ENCODE measurements at regions not wholly inside any gene's neighbourhood (a gene's known extent, or its start where the extent isn't known, plus 50 kb on each side); places are given as distances from the start of the nearest gene placed in this dataset.
"Not testable (repeated sequence)": the region's sequence is repeated elsewhere in the genome, so short reads cannot be mapped to it uniquely, and the experiment has no call there.

- H3K27me3 Mint-ChIP-seq = no peaks in the 10 kb centered on the region
- DNase-seq (no peak), ATAC-seq (no peak)
- H3K4me3 Mint-ChIP-seq = no peak overlapping the region
- no peaks in the 10 kb centered on the region for H3K4me1 Mint-ChIP-seq
- peaks cover 2% of the 10 kb centered on the region for H3K36me3 Mint-ChIP-seq (ENCODE audit: low read depth)
- H3K9me3 ChIP-seq (ENCODE audit: control insufficient read depth, low read length, poor library complexity, severe bottlenecking) = no peaks in the 10 kb centered on the region
- no peak overlapping the region for H3K27ac Mint-ChIP-seq
Observed at GRCh38 chr4:189835505-189835904, 105.2 kb upstream of the FRG1 start.

- H3K4me3 Mint-ChIP-seq = no peak overlapping the region
- ATAC-seq (no peak), DNase-seq (no peak)
Observed at GRCh38 chr4:189837471-189837870, 103.2 kb upstream of the FRG1 start.

GRCh38 chr4:189838821-189839497 is 101.7 kb upstream of the FRG1 start:
- no peaks in the 10 kb centered on the region for H3K9me3 ChIP-seq (ENCODE audit: control insufficient read depth, low read length, poor library complexity, severe bottlenecking)
- ATAC-seq (no peak), DNase-seq (no peak)
- Mint-ChIP-seq H3K36me3 (ENCODE audit: low read depth) (no peaks in the 10 kb centered on the region), H3K4me3 (no peak overlapping the region), H3K4me1 (no peaks in the 10 kb centered on the region), H3K27me3 (no peaks in the 10 kb centered on the region), H3K27ac (no peak overlapping the region)

More at GRCh38 chr4:189837471-189837870, 103.2 kb upstream of the FRG1 start:
- H3K9me3 ChIP-seq (ENCODE audit: control insufficient read depth, low read length, poor library complexity, severe bottlenecking) = no peaks in the 10 kb centered on the region
- H3K27me3 Mint-ChIP-seq = no peaks in the 10 kb centered on the region
- H3K36me3 Mint-ChIP-seq (ENCODE audit: low read depth) = no peaks in the 10 kb centered on the region
- H3K4me1 Mint-ChIP-seq = no peaks in the 10 kb centered on the region
- H3K27ac Mint-ChIP-seq = no peak overlapping the region

DNA sequence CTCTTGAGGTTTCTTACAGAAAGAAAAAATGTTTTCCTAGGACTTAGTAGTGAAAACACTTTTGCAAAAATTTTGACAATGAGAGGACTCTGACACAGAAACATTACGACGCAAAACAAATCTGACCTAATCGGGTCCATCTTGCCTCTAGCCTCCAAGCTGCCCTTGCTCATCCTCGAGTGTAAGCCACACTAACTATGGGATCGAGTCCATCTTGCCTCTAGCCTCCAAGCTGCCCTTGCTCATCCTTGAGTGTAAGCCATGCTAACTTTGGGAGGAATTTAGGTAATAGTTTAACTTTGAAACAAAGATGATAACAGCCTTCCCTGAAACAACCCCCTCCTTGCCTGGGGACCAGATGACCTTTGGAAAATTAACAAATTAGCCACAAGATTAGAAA is 100.3 kb upstream of the FRG1 start:
- DNase-seq = no peak
- Mint-ChIP-seq H3K27me3 (no peaks in the 10 kb centered on the region), H3K4me1 (no peaks in the 10 kb centered on the region), H3K36me3 (ENCODE audit: low read depth) (no peaks in the 10 kb centered on the region), H3K4me3 (no peak overlapping the region), H3K27ac (no peak overlapping the region)
- no peaks in the 10 kb centered on the region for H3K9me3 ChIP-seq (ENCODE audit: control insufficient read depth, low read length, poor library complexity, severe bottlenecking)
- ATAC-seq = no peak

DNA sequence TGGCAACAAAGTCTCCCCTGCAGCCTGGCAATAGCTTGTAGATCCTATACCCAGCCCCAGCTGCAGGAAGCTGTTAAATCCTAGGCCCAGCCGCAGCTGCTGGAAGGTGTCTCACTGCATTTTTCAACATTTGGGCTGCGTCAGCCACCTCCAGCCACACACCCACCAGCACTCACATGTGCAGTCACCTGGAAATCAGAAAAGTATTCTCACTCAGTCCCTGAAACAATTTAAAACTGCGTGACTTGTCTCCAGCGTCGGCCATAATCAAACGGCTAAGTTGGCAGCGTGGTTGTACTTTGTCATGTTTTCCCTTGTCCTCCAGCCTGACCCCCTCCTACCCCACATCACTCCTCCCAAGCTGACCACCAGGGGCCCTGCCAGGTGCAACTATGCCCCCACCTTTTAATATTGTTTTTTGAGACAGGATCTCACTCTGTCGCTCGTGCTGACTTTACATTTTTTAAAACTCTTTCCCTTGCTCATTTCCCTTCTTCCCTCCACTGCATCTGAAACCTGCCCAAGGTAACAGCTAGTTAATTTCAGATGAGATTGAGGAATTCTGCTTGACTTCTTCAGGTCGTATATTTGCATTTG is 97.2 kb upstream of the FRG1 start:
- ATAC-seq (no peak), DNase-seq (no peak)
- Mint-ChIP-seq H3K4me1 (no peaks in the 10 kb centered on the region), H3K27ac (no peak overlapping the region), H3K27me3 (no peaks in the 10 kb centered on the region), H3K4me3 (no peak overlapping the region), H3K36me3 (ENCODE audit: low read depth) (no peaks in the 10 kb centered on the region)
- H3K9me3 ChIP-seq (ENCODE audit: control insufficient read depth, low read length, poor library complexity, severe bottlenecking) = no peaks in the 10 kb centered on the region

DNA sequence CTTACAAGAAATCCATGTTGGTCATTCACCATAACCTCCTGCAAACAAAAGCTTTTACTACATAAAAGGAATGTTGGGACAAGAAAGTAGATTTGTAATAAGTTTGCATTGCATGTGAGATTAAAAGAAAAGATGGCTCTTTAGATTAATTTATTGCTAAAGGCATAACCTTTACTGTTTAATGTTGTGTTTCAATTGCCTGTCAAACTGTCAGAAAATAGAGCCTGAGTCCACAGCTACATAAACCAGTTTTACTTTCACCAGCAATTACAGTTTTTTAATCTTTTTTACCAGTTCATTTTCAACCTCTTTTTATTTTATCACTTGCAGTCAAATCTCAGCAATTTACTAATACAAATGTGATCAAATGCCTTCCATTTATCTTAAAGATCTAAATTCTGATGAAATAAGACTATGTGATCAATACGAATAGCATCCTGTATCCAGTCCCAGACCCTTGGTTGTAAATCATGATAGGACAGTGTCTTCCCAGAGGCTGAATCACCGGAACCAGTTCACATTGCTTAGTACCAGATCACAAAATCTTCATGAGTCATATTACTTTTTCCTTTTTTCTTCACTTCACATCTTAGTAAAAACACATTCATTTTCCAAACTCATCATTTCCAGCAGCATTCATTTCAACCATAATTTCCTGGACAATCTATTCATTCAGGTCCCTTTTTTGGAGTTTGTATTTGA is 95.4 kb upstream of the FRG1 start:
- H3K9me3 ChIP-seq (ENCODE audit: control insufficient read depth, low read length, poor library complexity, severe bottlenecking) = no peaks in the 10 kb centered on the region
- no peak overlapping the region for H3K27ac Mint-ChIP-seq
- no peaks in the 10 kb centered on the region for H3K27me3 Mint-ChIP-seq
- no peaks in the 10 kb centered on the region for H3K4me1 Mint-ChIP-seq
- no peak overlapping the region for H3K4me3 Mint-ChIP-seq
- ATAC-seq = no peak
- DNase-seq = no peak
- H3K36me3 Mint-ChIP-seq (ENCODE audit: low read depth) = no peaks in the 10 kb centered on the region

DNA sequence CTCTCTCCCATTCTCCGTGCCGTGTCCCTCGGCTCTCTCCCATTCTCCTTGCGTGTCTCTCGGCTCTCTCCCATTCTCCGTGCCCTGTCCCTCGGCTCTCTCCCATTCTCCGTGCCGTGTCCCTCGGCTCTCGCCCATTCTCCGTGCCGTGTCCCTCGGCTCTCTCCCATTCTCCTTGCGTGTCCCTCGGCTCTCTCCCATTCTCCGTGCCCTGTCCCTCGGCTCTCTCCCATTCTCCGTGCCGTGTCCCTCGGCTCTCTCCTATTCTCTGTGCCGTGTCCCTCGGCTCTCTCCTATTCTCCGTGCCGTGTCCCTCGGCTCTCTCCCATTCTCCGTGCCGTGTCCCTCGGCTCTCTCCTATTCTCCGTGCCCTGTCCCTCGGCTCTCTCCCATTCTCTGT is 94.6 kb upstream of the FRG1 start:
- H3K27ac Mint-ChIP-seq; DNase-seq; H3K36me3 Mint-ChIP-seq (ENCODE audit: low read depth); ATAC-seq; H3K27me3 Mint-ChIP-seq; H3K4me3 Mint-ChIP-seq; H3K4me1 Mint-ChIP-seq; H3K9me3 ChIP-seq (ENCODE audit: control insufficient read depth, low read length, poor library complexity, severe bottlenecking): not testable (repeated sequence)

DNA sequence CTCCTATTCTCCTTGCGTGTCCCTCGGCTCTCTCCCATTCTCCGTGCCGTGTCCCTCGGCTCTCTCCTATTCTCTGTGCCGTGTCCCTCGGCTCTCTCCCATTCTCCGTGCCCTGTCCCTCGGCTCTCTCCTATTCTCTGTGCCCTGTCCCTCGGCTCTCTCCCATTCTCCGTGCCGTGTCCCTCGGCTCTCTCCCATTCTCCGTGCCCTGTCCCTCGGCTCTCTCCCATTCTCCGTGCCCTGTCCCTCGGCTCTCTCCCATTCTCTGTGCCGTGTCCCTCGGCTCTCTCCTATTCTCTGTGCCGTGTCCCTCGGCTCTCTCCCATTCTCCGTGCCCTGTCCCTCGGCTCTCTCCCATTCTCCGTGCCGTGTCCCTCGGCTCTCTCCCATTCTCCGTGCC is 94.1 kb upstream of the FRG1 start:
- DNase-seq; ATAC-seq; H3K27ac Mint-ChIP-seq; H3K4me1 Mint-ChIP-seq; H3K36me3 Mint-ChIP-seq (ENCODE audit: low read depth); H3K27me3 Mint-ChIP-seq; H3K4me3 Mint-ChIP-seq; H3K9me3 ChIP-seq (ENCODE audit: control insufficient read depth, low read length, poor library complexity, severe bottlenecking): not testable (repeated sequence)

DNA sequence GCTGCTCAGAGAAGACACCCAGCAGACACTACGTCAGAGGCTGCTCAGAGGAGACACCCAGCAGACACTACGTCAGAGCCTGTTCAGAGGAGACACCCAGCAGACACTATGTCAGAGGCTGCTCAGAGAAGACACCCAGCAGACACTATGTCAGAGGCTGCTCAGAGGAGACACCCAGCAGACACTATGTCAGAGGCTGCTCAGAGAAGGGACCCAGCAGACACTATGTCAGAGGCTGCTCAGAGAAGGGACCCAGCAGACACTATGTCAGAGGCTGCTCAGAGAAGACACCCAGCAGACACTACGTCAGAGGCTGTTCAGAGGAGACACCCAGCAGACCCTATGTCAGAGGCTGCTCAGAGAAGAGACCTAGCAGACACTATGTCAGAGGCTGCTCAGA is 92.0 kb upstream of the FRG1 start:
- not testable (repeated sequence) for H3K36me3 Mint-ChIP-seq (ENCODE audit: low read depth); H3K27ac Mint-ChIP-seq; ATAC-seq; DNase-seq; H3K4me1 Mint-ChIP-seq; H3K9me3 ChIP-seq (ENCODE audit: control insufficient read depth, low read length, poor library complexity, severe bottlenecking); H3K4me3 Mint-ChIP-seq; H3K27me3 Mint-ChIP-seq

GRCh38 chr4:189850239-189850856 is 90.3 kb upstream of the FRG1 start:
- no peak overlapping the region for H3K4me3 Mint-ChIP-seq
- H3K27ac Mint-ChIP-seq = no peak overlapping the region
- no peaks in the 10 kb centered on the region for H3K27me3 Mint-ChIP-seq
- H3K9me3 ChIP-seq (ENCODE audit: control insufficient read depth, low read length, poor library complexity, severe bottlenecking) = no peaks in the 10 kb centered on the region
- no peaks in the 10 kb centered on the region for H3K36me3 Mint-ChIP-seq (ENCODE audit: low read depth)
- DNase-seq = no peak
- no peaks in the 10 kb centered on the region for H3K4me1 Mint-ChIP-seq
- ATAC-seq = no peak

DNA sequence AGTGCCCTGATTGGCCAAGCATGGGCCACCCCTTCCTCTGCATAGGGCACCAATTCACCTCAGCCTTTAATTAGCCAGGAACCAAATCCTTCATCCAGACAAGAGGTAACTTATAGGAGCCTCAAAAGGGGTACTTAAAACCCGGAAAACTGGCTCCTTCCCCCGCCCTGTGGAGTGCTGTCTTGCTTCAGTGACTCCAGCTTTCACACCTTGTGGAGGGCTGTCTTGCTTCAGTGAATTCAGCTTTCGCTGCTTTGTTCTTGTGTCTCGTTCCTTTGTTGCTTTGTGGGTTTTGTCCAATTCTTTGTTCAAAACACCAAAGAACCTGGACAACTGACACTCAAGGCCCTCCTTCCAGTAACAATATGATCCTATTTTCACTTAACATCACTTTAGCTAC is 82.2 kb upstream of the FRG1 start:
- no peaks in the 10 kb centered on the region for H3K9me3 ChIP-seq (ENCODE audit: control insufficient read depth, low read length, poor library complexity, severe bottlenecking)
- H3K36me3 Mint-ChIP-seq (ENCODE audit: low read depth) = peaks cover 3% of the 10 kb centered on the region
- H3K4me3 Mint-ChIP-seq = no peak overlapping the region
- no peaks in the 10 kb centered on the region for H3K27me3 Mint-ChIP-seq
- DNase-seq (no peak), ATAC-seq (no peak)
- H3K4me1 Mint-ChIP-seq = no peaks in the 10 kb centered on the region
- H3K27ac Mint-ChIP-seq = no peak overlapping the region

DNA sequence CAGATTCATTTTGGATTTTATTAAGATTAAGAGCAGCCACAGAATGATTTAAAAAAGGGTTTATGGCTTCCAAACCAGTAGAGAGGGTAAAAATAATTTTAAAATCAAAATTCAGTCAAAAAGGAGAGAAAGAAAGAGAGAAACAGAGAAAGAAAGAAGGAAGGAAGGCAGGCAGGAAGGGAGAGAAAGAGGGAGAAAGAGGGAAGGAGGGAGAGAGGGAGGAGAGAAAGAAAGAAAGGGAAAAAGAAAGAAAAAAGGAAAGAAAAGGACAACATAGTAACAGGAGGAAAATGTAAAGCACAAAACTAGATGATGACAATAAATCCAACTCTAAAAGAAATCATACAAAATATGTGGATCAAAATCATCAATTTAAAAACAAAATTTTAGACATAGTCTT is 79.6 kb upstream of the FRG1 start:
- DNase-seq = no peak
- no peaks in the 10 kb centered on the region for H3K27me3 Mint-ChIP-seq
- no peak for ATAC-seq
- H3K4me3 Mint-ChIP-seq = no peak overlapping the region
- H3K36me3 Mint-ChIP-seq (ENCODE audit: low read depth) = peaks cover 3% of the 10 kb centered on the region
- H3K4me1 Mint-ChIP-seq = no peaks in the 10 kb centered on the region
- H3K27ac Mint-ChIP-seq = no peak overlapping the region
- H3K9me3 ChIP-seq (ENCODE audit: control insufficient read depth, low read length, poor library complexity, severe bottlenecking) = no peaks in the 10 kb centered on the region

DNA sequence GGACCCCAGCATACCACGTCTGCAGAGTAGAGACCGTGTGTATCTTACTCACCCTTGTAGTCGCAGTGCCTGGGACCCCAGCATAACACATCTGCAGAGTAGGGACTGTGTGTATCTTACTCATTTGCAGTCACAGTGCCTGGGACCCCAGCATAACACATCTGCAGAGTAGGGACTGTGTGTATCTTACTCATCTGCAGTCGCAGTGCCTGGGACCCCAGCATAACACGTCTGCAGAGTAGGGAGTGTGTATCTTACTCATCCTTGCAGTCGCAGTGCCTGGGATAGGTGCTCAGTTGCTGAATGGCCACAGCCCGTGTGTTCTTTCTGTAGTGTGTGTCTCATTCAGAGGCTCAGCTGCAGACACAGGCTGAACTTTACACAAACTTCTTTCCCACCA is 71.4 kb upstream of the FRG1 start:
- no peaks in the 10 kb centered on the region for H3K9me3 ChIP-seq (ENCODE audit: control insufficient read depth, low read length, poor library complexity, severe bottlenecking)
- Mint-ChIP-seq H3K4me3 (no peak overlapping the region), H3K27ac (no peak overlapping the region), H3K36me3 (ENCODE audit: low read depth) (no peaks in the 10 kb centered on the region), H3K27me3 (no peaks in the 10 kb centered on the region), H3K4me1 (no peaks in the 10 kb centered on the region)
- DNase-seq = no peak
- no peak for ATAC-seq

All from T-helper 17 cell (primary cell).